SK-N-SH treated with all-trans-retinoic acid at 6 μM for 48 hours (cell line): ENCODE measurements at regions not wholly inside any gene's neighbourhood (a gene's known extent, or its start where the extent isn't known, plus 50 kb on each side); places are given as distances from the start of the nearest gene placed in this dataset.

ENCODE experiments used
- ARNTL ChIP-seq: fragments of 450-650 bp; formaldehyde crosslinking; IDR thresholded peaks from 2 replicates; pipeline ENCODE4 v1.5.0; 2020; ENCODE audit warnings: low read depth, mild to moderate bottlenecking, moderate library complexity, borderline replicate concordance
- BACH2 ChIP-seq: fragments of 250-450 bp; sonication (Bioruptor Pico); IDR thresholded peaks from 2 replicates; pipeline ENCODE4 v1.9.0; 2021; ENCODE audit warnings: mild to moderate bottlenecking, borderline replicate concordance
- GLIS3 ChIP-seq: fragments of 250-450 bp; sonication (Bioruptor Pico); IDR thresholded peaks from 2 replicates; pipeline ENCODE4 v1.5.0; 2020; ENCODE audit warnings: mild to moderate bottlenecking, moderate library complexity
- PATZ1 ChIP-seq: fragments of 250-450 bp; sonication (Bioruptor Pico); IDR thresholded peaks from 2 replicates; pipeline ENCODE4 v1.8.0; 2020; ENCODE audit warnings: mild to moderate bottlenecking, moderate library complexity, borderline replicate concordance
- PPARA ChIP-seq: fragments of 250-450 bp; sonication (Bioruptor Pico); IDR thresholded peaks from 2 replicates; pipeline ENCODE4 v1.5.0; 2020; ENCODE audit warnings: mild to moderate bottlenecking, borderline replicate concordance
- RARB ChIP-seq: fragments of 250-450 bp; sonication (Bioruptor Pico); IDR thresholded peaks from 2 replicates; pipeline ENCODE4 v1.8.0; 2021; ENCODE audit warnings: mild to moderate bottlenecking, moderate library complexity
- SNAI2 ChIP-seq: fragments of 250-450 bp; sonication (Bioruptor Pico); IDR thresholded peaks from 2 replicates; pipeline ENCODE4 v1.5.0; 2020; ENCODE audit warnings: mild to moderate bottlenecking, moderate library complexity
- TCF4 ChIP-seq: fragments of 250-450 bp; sonication (Bioruptor Pico); IDR thresholded peaks from 2 replicates; pipeline ENCODE4 v1.8.0; 2021; ENCODE audit warnings: mild to moderate bottlenecking, moderate library complexity, borderline replicate concordance
- ZFP3 ChIP-seq: fragments of 250-450 bp; sonication (Bioruptor Pico); IDR thresholded peaks from 2 replicates; pipeline ENCODE4 v1.5.0; 2020; ENCODE audit warnings: mild to moderate bottlenecking, moderate library complexity
- ZNF70 ChIP-seq: fragments of 450-650 bp; formaldehyde crosslinking; IDR thresholded peaks from 2 replicates; pipeline ENCODE4 v1.5.0; 2020; ENCODE audit warnings: mild to moderate bottlenecking, moderate library complexity

GRCh38 chr17:5753421-5753820 lies 169.1 kb upstream of the NLRP1 start:
- TF ChIP-seq ZFP3 (CRISPR knock-in tag) (no peak), PPARA (CRISPR knock-in tag) (no peak), BACH2 (CRISPR knock-in tag) (no peak), PATZ1 (CRISPR knock-in tag) (no peak), SNAI2 (no peak), TCF4 (CRISPR knock-in tag) (no peak), ZNF70 (no peak), ARNTL (no peak), RARB (CRISPR knock-in tag) (no peak), GLIS3 (no peak)
